Central memory CD8-positive, alpha-beta T cell (primary cell): ENCODE measurements at regions not wholly inside any gene's neighbourhood (a gene's known extent, or its start where the extent isn't known, plus 50 kb on each side); places are given as distances from the start of the nearest gene placed in this dataset.

ENCODE experiments used
- ATAC-seq: fragments of 150-1000 bp; cut with Tn5 transposase; replicated peaks from 2 replicates; pipeline ENCODE4 v1.10.0; 2022; ENCODE audit warnings: mild to moderate bottlenecking, moderate FRiP score, moderate number of reproducible peaks; ENCODE audit not compliant: poor library complexity, severe bottlenecking; ENCODE audit errors: extremely low read depth
- DNase-seq, 2 donors: peaks; one replicate each; pipeline ENCODE4 v3.0.0; 2021; ENCODE audit warnings: low spot score in 2 of 2
- H3K27ac Mint-ChIP-seq: one replicate; pipeline ENCODE4 v1.8.0; 2022; ENCODE audit warnings: low read depth, mild to moderate bottlenecking, moderate library complexity, mixed read lengths
- H3K27me3 Mint-ChIP-seq: one replicate; pipeline ENCODE4 v1.8.0; 2022; ENCODE audit warnings: mixed read lengths
- H3K36me3 Mint-ChIP-seq: one replicate; pipeline ENCODE4 v1.8.0; 2022; ENCODE audit warnings: mild to moderate bottlenecking, moderate library complexity, mixed read lengths; ENCODE audit not compliant: insufficient read depth
- H3K4me1 Mint-ChIP-seq: one replicate; pipeline ENCODE4 v1.8.0; 2022; ENCODE audit warnings: mixed read lengths
- H3K4me3 Mint-ChIP-seq: one replicate; pipeline ENCODE4 v1.8.0; 2022; ENCODE audit warnings: mild to moderate bottlenecking, moderate library complexity, mixed read lengths
- H3K9me3 Mint-ChIP-seq: one replicate; pipeline ENCODE4 v1.8.0; 2022; ENCODE audit warnings: mixed read lengths

DNA sequence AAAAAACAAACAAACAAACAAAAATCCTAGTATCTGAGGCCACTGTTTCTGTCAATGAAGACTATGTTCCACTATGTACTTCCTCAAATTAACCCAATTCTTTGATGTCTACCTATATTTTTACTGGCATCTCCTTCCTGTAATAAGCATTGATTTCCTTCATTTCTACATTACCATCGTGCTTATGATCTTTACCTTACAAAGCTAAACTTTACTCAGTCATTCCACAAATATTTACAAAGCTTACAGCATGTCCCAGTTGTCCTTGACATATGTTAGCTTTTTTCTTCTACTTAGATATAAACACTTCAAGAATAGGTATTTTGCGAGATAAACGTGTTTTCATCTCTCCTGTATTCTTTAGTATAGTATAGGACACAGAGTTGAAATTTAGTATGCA is 1090.9 kb downstream of the PCDH9 start:
- H3K27me3 Mint-ChIP-seq, result no peaks in the 10 kb centered on the region
- no peaks in the 10 kb centered on the region for H3K36me3 Mint-ChIP-seq
- no peak overlapping the region for H3K27ac Mint-ChIP-seq
- ATAC-seq (no peak), DNase-seq (no peak)
- peaks cover 39% of the 10 kb centered on the region for H3K9me3 Mint-ChIP-seq
- H3K4me3 Mint-ChIP-seq, result no peak overlapping the region
- H3K4me1 Mint-ChIP-seq, result no peaks in the 10 kb centered on the region

GRCh38 chr13:66138172-66138811 is 1091.8 kb downstream of the PCDH9 start:
- H3K27me3 Mint-ChIP-seq, result no peaks in the 10 kb centered on the region
- no peaks in the 10 kb centered on the region for H3K36me3 Mint-ChIP-seq
- H3K27ac Mint-ChIP-seq, result no peak overlapping the region
- no peak for DNase-seq
- no peak overlapping the region for H3K4me3 Mint-ChIP-seq
- H3K4me1 Mint-ChIP-seq, result no peaks in the 10 kb centered on the region
- peak; percentile 28 for ATAC-seq
- peaks cover 34% of the 10 kb centered on the region for H3K9me3 Mint-ChIP-seq

- Mint-ChIP-seq H3K9me3 (peaks cover 25% of the 10 kb centered on the region), H3K36me3 (no peaks in the 10 kb centered on the region), H3K4me1 (no peaks in the 10 kb centered on the region), H3K27ac (no peak overlapping the region), H3K4me3 (no peak overlapping the region), H3K27me3 (no peaks in the 10 kb centered on the region)
- DNase-seq (no peak), ATAC-seq (no peak)
These were observed 1092.8 kb downstream of the PCDH9 start for GRCh38 chr13:66137384-66137783.

DNA sequence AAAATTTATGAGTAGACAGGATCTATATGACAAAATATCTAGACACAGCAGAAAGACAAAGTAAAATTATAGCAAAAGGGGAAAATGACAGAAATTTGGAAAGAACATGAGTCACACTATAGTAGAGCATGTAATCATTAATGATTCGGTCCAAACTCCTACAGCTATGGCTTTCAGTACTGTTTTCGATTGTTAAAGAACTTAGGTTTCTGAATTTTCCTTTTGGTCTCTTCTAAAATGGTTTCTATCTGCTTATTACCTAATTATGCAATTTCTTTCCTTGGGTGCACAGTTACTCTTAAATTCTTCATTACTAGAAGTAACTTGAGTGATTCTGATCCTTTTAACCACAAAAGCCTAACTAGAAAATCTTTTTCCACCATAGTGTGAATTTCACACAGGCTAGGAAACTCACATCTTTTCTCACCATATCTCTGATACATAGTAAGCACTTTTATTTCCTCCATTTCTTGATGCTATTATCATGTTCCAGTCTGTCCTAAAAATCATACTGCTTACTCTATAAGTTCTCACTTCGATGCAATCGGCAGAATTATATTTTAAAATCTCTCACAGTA is 1101.4 kb downstream of the PCDH9 start:
- H3K27me3 Mint-ChIP-seq, result no peaks in the 10 kb centered on the region
- no peak overlapping the region for H3K27ac Mint-ChIP-seq
- peaks cover 15% of the 10 kb centered on the region for H3K9me3 Mint-ChIP-seq
- H3K4me1 Mint-ChIP-seq, result no peaks in the 10 kb centered on the region
- no peak overlapping the region for H3K4me3 Mint-ChIP-seq
- peaks cover 2% of the 10 kb centered on the region for H3K36me3 Mint-ChIP-seq
- no peak for DNase-seq
- no peak for ATAC-seq

DNA sequence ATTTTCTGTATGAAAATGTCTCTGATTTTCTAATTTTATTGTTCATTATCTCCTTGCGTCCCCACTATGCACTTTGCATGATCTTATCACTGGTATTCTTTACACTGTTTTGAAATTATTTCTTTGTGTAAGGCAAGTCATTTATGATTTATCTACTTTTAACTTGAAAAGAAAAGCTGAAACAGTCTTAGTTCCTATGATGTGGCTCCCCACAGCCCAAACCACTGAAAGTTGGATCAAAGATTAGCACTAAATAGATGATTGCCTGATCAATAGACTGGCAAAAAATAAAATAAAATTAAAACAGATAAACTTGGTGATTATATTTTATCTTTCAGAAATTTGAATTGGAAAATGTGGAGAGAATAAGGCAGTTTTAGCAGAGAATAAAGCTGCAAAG is 1101.9 kb downstream of the PCDH9 start:
- no peaks in the 10 kb centered on the region for H3K27me3 Mint-ChIP-seq
- no peaks in the 10 kb centered on the region for H3K4me1 Mint-ChIP-seq
- H3K9me3 Mint-ChIP-seq, result peaks cover 15% of the 10 kb centered on the region
- H3K4me3 Mint-ChIP-seq, result no peak overlapping the region
- no peak for ATAC-seq
- H3K36me3 Mint-ChIP-seq, result peaks cover 2% of the 10 kb centered on the region
- H3K27ac Mint-ChIP-seq, result no peak overlapping the region
- no peak for DNase-seq

DNA sequence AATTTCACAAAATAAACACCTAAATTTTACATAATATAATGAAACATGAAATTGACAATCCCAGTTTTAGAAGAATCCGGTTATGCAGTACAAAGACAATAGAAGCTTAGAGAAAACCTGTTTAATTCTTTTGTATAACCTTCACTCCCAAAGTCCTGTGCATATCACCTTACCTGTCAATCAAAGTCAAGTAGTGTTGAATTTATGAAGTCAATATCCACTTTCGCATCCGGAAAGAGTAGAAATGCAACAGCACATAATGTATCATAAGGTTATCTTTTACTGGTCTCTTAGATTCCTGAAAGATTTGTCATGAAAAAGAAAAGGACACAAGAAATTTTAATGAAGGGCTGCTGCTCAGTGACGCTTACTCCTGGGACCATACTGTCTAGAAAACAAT is 1112.6 kb downstream of the PCDH9 start:
- no peak overlapping the region for H3K4me3 Mint-ChIP-seq
- H3K36me3 Mint-ChIP-seq, result no peaks in the 10 kb centered on the region
- no peak overlapping the region for H3K27ac Mint-ChIP-seq
- no peaks in the 10 kb centered on the region for H3K4me1 Mint-ChIP-seq
- DNase-seq, result no peak
- no peaks in the 10 kb centered on the region for H3K27me3 Mint-ChIP-seq
- ATAC-seq, result no peak
- peaks cover 13% of the 10 kb centered on the region for H3K9me3 Mint-ChIP-seq

GRCh38 chr13:66113882-66114526 is 1116.1 kb downstream of the PCDH9 start:
- H3K4me1 Mint-ChIP-seq, result no peaks in the 10 kb centered on the region
- no peak overlapping the region for H3K27ac Mint-ChIP-seq
- ATAC-seq (no peak), DNase-seq (no peak)
- peaks cover 10% of the 10 kb centered on the region for H3K9me3 Mint-ChIP-seq
- no peak overlapping the region for H3K4me3 Mint-ChIP-seq
- no peaks in the 10 kb centered on the region for H3K36me3 Mint-ChIP-seq
- H3K27me3 Mint-ChIP-seq, result no peaks in the 10 kb centered on the region

DNA sequence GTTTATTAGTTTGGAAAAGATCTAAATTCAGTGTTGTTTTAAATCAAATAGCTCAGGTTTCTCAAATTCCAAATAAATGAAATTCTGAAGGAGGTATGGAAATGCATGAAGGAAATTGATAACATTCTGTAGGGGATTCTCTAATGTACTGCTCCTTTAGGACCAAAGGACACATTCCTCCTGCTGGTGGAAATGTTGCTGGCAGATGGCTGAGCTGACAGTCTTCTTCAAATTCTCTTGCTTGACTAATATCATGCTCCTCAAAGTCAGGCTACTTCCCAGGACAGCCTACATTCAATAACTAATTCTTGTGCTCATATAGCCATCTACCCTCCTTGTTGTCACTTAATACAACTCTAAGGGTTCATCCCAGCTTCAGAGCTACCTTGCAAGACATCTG is 1118.5 kb downstream of the PCDH9 start:
- DNase-seq, result no peak
- H3K36me3 Mint-ChIP-seq, result no peaks in the 10 kb centered on the region
- no peaks in the 10 kb centered on the region for H3K4me1 Mint-ChIP-seq
- no peak overlapping the region for H3K4me3 Mint-ChIP-seq
- no peak for ATAC-seq
- H3K9me3 Mint-ChIP-seq, result peaks cover 16% of the 10 kb centered on the region
- H3K27me3 Mint-ChIP-seq, result no peaks in the 10 kb centered on the region
- no peak overlapping the region for H3K27ac Mint-ChIP-seq

DNA sequence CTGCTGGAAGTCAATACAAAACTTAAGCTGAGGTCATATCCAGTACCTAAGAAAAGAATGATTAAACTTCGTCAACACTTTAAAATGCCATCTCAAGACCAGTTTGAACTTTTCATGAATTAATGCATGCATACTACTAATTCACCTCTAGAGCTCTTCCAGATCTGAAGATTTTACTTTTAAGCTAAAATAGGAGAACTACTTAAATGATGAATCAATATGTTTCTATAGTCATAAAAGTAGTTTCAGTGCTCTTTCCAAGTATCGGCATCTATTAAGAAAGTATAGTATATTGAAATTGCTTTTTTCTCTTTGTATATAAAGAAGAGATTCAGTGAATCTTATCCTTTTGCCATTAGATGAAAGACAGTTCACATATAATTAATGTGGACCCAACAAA is 1123.9 kb downstream of the PCDH9 start:
- peaks cover 6% of the 10 kb centered on the region for H3K9me3 Mint-ChIP-seq
- H3K4me1 Mint-ChIP-seq, result no peaks in the 10 kb centered on the region
- no peaks in the 10 kb centered on the region for H3K36me3 Mint-ChIP-seq
- ATAC-seq, result no peak
- DNase-seq, result no peak
- no peak overlapping the region for H3K27ac Mint-ChIP-seq
- H3K27me3 Mint-ChIP-seq, result no peaks in the 10 kb centered on the region
- no peak overlapping the region for H3K4me3 Mint-ChIP-seq

GRCh38 chr13:66102864-66103263 is 1127.3 kb downstream of the PCDH9 start:
- no peaks in the 10 kb centered on the region for H3K36me3 Mint-ChIP-seq
- no peak for ATAC-seq
- H3K4me1 Mint-ChIP-seq, result no peaks in the 10 kb centered on the region
- DNase-seq, result no peak
- no peaks in the 10 kb centered on the region for H3K27me3 Mint-ChIP-seq
- H3K4me3 Mint-ChIP-seq, result no peak overlapping the region
- H3K9me3 Mint-ChIP-seq, result peaks cover 7% of the 10 kb centered on the region
- no peak overlapping the region for H3K27ac Mint-ChIP-seq

DNA sequence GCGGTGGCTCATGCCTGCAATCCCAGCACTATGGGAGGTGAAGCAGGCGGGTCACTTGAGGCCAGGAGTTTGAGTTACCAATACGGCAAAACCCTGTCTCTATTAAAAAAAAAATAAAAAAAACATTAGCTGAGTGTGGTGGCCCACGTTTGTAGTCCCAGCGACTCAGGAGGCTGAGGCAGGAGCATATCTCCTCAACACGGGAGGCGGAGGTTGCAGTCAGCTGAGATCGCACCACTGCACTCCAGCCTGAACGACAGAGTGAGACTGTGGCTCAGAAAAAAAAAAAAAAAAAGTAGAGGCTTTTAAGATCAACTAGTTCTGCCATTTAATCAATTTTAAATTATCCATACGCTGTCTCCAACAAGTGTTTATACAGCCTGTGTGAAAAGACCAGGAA is 1130.3 kb downstream of the PCDH9 start:
- Mint-ChIP-seq H3K4me1 (no peaks in the 10 kb centered on the region), H3K27me3 (no peaks in the 10 kb centered on the region), H3K27ac (no peak overlapping the region), H3K36me3 (no peaks in the 10 kb centered on the region), H3K4me3 (no peak overlapping the region), H3K9me3 (peaks cover 9% of the 10 kb centered on the region)
- DNase-seq, result no peak
- ATAC-seq, result no peak

DNA sequence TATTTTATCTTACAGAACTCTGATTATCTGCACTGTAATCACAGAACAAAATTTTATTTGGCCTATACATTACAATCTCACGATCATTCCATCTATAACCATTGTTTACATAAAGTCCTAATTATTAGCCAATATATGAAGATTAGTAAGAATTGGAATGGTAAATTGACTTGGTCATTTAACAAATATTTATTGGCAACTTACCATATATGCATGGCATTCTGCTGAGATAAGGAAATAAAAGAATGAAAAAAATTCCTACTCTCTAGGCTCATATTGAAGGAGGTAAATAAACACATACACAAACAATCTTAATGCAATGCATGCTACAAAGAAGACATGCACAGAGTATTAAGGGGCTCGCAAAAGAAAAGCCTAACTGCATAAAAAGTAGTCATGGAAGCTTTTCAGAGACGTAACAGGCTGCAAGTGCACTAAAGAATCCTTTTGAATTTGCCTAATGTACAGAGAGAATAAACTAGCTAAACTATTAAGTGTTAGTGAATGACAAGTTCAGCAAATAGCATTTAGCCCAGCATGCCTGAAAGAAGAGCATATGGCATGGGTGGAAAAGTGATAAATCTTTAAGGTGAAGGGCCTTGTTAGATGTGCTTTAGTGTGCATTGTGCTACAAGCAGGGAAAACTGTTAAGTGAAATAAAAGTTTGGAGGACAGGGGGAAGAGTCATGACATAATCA is 1131.1 kb downstream of the PCDH9 start:
- H3K27me3 Mint-ChIP-seq, result no peaks in the 10 kb centered on the region
- H3K4me3 Mint-ChIP-seq, result no peak overlapping the region
- DNase-seq (no peak), ATAC-seq (no peak)
- no peaks in the 10 kb centered on the region for H3K36me3 Mint-ChIP-seq
- no peaks in the 10 kb centered on the region for H3K4me1 Mint-ChIP-seq
- H3K27ac Mint-ChIP-seq, result no peak overlapping the region
- H3K9me3 Mint-ChIP-seq, result peaks cover 12% of the 10 kb centered on the region

GRCh38 chr13:66089711-66090110 is 1140.4 kb downstream of the PCDH9 start:
- Mint-ChIP-seq H3K36me3 (no peaks in the 10 kb centered on the region), H3K27ac (no peak overlapping the region), H3K4me1 (no peaks in the 10 kb centered on the region), H3K27me3 (no peaks in the 10 kb centered on the region), H3K4me3 (no peak overlapping the region), H3K9me3 (peaks cover 2% of the 10 kb centered on the region)
- ATAC-seq (no peak), DNase-seq (no peak)
